Liver (tissue), 8 donors: ENCODE measurements at regions not wholly inside any gene's neighbourhood (a gene's known extent, or its start where the extent isn't known, plus 50 kb on each side); places are given as distances from the start of the nearest gene placed in this dataset.

Source experiments
- DNase-seq: peaks from one replicate; pipeline ENCODE4 v3.0.0-alpha.2; 2017; ENCODE audit warnings: low spot score
- H3K27ac ChIP-seq, 2 donors: one replicate each; pipeline ENCODE4 v1.7.0; 2013; ENCODE audit warnings: inconsistent platforms in 2 of 2, low read length in 2 of 2, control low read depth in 1 of 2, low read depth in 1 of 2, mild to moderate bottlenecking in 1 of 2
- H3K27me3 ChIP-seq, 4 donors: one replicate each; pipeline versions ENCODE4 v1.6.1 to v1.7.0; 2013; ENCODE audit warnings: low read length in 3 of 4, inconsistent platforms in 1 of 4, mild to moderate bottlenecking in 1 of 4, moderate library complexity in 1 of 4; ENCODE audit not compliant: control insufficient read depth in 4 of 4, insufficient read depth in 4 of 4
- H3K36me3 ChIP-seq, 4 donors: one replicate each; pipeline versions ENCODE4 v1.6.1 to v1.7.0; 2013; ENCODE audit warnings: low read length in 3 of 4, mild to moderate bottlenecking in 3 of 4, low read depth in 1 of 4, moderate library complexity in 1 of 4; ENCODE audit not compliant: control insufficient read depth in 4 of 4, insufficient read depth in 3 of 4
- H3K4me1 ChIP-seq, 4 donors: one replicate each; pipeline versions ENCODE4 v1.6.1 to v1.7.0; 2013; ENCODE audit warnings: low read length in 3 of 4, mild to moderate bottlenecking in 3 of 4, moderate library complexity in 1 of 4; ENCODE audit not compliant: control insufficient read depth in 4 of 4, insufficient read depth in 4 of 4
- H3K4me3 ChIP-seq, 3 donors: one replicate each; pipeline versions ENCODE4 v1.6.1 to v1.7.0; 2013; ENCODE audit warnings: low read length in 3 of 3, control low read depth in 1 of 3, low read depth in 1 of 3, mild to moderate bottlenecking in 1 of 3
- H3K9ac ChIP-seq, 2 donors: one replicate each; pipeline ENCODE4 v1.7.0; 2013; ENCODE audit warnings: low read length in 2 of 2, mild to moderate bottlenecking in 2 of 2, moderate library complexity in 2 of 2, control low read depth in 1 of 2, low read depth in 1 of 2
- H3K9me3 ChIP-seq, 4 donors: one replicate each; pipeline versions ENCODE4 v1.6.1 to v1.7.0; 2013; ENCODE audit warnings: low read length in 3 of 4; ENCODE audit not compliant: control insufficient read depth in 4 of 4
- FOXA1 ChIP-seq: IDR thresholded peaks from 2 replicates; pipeline ENCODE4 v1.6.1; 2016; ENCODE audit warnings: antibody characterized with exemption
- FOXA2 ChIP-seq: IDR thresholded peaks from 2 replicates; pipeline ENCODE4 v1.6.1; 2016; ENCODE audit warnings: antibody characterized with exemption
- GABPA ChIP-seq, 2 donors: IDR thresholded peaks in 1 of 2; conservative IDR thresholded peaks in 1 of 2; 2 replicates each; pipeline ENCODE4 v1.6.1; 2016; ENCODE audit warnings: antibody characterized with exemption in 2 of 2, mild to moderate bottlenecking in 1 of 2, moderate library complexity in 1 of 2
- HNF4A ChIP-seq, 2 donors: conservative IDR thresholded peaks; 2 replicates each; pipeline ENCODE4 v1.6.1; 2016; ENCODE audit warnings: antibody characterized with exemption in 2 of 2, mild to moderate bottlenecking in 2 of 2
- HNF4G ChIP-seq: IDR thresholded peaks from 2 replicates; pipeline ENCODE4 v1.6.1; 2016; ENCODE audit warnings: antibody characterized with exemption
- JUND ChIP-seq, 2 donors: IDR thresholded peaks; 2 replicates each; pipeline ENCODE4 v1.6.1; 2016; ENCODE audit warnings: antibody characterized with exemption in 2 of 2
- NR2F2 ChIP-seq: IDR thresholded peaks from 2 replicates; pipeline ENCODE4 v1.6.1; 2016; ENCODE audit warnings: antibody characterized with exemption
- RAD21 ChIP-seq, 2 donors: IDR thresholded peaks; 2 replicates each; pipeline ENCODE4 v1.6.1; 2016; ENCODE audit warnings: antibody characterized with exemption in 2 of 2, mild to moderate bottlenecking in 2 of 2
- RXRA ChIP-seq, 2 donors: IDR thresholded peaks; 2 replicates each; pipeline ENCODE4 v1.6.1; 2017 to 2018; ENCODE audit warnings: antibody characterized with exemption in 2 of 2, mild to moderate bottlenecking in 1 of 2
- TAF1 ChIP-seq: conservative IDR thresholded peaks from 2 replicates; pipeline ENCODE4 v1.6.1; 2016; ENCODE audit warnings: antibody characterized with exemption, mild to moderate bottlenecking
- YY1 ChIP-seq: IDR thresholded peaks from 2 replicates; pipeline ENCODE4 v1.6.1; 2016; ENCODE audit warnings: antibody characterized with exemption, mild to moderate bottlenecking
- WGBS: extraction: QIAGEN DNeasy Blood & Tissue Kit; methylation state at CpG from one replicate; pipeline ENCODE4 v1.1.7; 2013; 5-methylcytosine and 5-hydroxymethylcytosine counted together
- TF ChIP-seq, protein P1 (sequence below): IDR thresholded peaks from 2 replicates; pipeline ENCODE4 v1.6.1; 2016; ENCODE audit warnings: antibody characterized with exemption
- TF ChIP-seq, protein P2 (sequence below): IDR thresholded peaks from 2 replicates; pipeline ENCODE4 v1.6.1; 2016; ENCODE audit warnings: antibody characterized with exemption, mild to moderate bottlenecking
- TF ChIP-seq, protein P3 (sequence below): IDR thresholded peaks from 2 replicates; pipeline ENCODE4 v1.6.1; 2016; ENCODE audit warnings: antibody characterized with exemption
- TF ChIP-seq, protein P4 (sequence below): fragments of 150-350 bp; IDR thresholded peaks from 2 replicates; pipeline ENCODE4 v1.5.1; 2017; ENCODE audit warnings: improper control_type of control experiment, low read depth, low read length; ENCODE audit not compliant: missing input control
- TF ChIP-seq, protein P5 (sequence below): IDR thresholded peaks from 2 replicates; pipeline ENCODE4 v1.6.1; 2016; ENCODE audit warnings: antibody characterized with exemption
- donor health status: healthy.
- donor health status: healthy.
- donor health status: healthy.
- donor health status: healthy.
- donor health status: healthy.

DNA sequence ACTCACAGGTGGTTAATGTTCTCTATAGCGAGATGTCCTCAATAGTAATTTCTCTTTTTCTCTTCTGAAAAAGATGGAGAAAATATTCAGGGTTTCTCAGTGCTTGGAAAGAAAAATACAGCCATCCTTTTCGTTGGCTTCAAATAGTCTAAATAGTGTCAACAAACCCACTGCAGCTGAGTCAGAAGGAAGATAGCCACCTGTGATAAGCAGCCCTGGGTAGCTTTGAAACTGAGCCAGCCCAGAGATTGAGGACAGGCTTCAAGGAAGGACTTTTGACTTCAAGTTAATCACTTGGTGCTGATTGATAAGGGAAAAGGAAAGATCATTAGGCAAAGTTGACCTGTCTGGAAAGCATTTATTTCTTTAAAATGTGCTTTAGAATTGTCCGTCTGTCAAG lies 78.7 kb upstream of the TYRP1 start:
- WGBS = 63% methylated on average over 3 of the region's 3 CpGs

DNA sequence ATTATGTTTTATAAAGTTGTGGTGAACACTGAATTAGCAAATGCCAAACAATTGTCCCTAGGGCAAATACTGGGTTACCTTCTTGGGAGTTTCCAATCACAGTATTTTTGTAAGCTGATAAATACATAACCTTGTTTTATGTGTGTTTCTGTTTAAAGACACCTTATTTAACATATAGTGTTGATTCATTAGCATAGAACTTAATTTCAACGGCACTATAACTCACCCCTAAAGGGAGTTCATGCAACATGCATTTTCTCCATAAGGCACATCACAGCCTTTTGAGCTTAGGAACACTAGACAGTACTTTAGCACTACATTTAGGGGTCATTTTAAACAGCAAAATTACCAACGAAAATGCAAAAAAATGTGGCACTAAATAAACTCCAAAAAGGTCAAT lies 74.2 kb upstream of the TYRP1 start:
- TF ChIP-seq FOXA2 (no peak), YY1 (no peak), JUND (IDR thresholded peaks at IDR 0.05) (no peak), FOXA1 (no peak), RAD21 (IDR thresholded peaks at IDR 0.05) (no peak), HNF4G (no peak), NR2F2 (no peak), HNF4A (conservative IDR thresholded peaks at IDR 0.05) (no peak), GABPA (IDR thresholded peaks at IDR 0.05 in 1 of 2, conservative IDR thresholded peaks at IDR 0.05 in 1 of 2) (no peak), TAF1 (no peak), RXRA (IDR thresholded peaks at IDR 0.05) (no peak)
- TF ChIP-seq, protein P1, sequence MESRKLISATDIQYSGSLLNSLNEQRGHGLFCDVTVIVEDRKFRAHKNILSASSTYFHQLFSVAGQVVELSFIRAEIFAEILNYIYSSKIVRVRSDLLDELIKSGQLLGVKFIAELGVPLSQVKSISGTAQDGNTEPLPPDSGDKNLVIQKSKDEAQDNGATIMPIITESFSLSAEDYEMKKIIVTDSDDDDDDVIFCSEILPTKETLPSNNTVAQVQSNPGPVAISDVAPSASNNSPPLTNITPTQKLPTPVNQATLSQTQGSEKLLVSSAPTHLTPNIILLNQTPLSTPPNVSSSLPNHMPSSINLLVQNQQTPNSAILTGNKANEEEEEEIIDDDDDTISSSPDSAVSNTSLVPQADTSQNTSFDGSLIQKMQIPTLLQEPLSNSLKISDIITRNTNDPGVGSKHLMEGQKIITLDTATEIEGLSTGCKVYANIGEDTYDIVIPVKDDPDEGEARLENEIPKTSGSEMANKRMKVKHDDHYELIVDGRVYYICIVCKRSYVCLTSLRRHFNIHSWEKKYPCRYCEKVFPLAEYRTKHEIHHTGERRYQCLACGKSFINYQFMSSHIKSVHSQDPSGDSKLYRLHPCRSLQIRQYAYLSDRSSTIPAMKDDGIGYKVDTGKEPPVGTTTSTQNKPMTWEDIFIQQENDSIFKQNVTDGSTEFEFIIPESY = no peak
- TF ChIP-seq, protein P2, sequence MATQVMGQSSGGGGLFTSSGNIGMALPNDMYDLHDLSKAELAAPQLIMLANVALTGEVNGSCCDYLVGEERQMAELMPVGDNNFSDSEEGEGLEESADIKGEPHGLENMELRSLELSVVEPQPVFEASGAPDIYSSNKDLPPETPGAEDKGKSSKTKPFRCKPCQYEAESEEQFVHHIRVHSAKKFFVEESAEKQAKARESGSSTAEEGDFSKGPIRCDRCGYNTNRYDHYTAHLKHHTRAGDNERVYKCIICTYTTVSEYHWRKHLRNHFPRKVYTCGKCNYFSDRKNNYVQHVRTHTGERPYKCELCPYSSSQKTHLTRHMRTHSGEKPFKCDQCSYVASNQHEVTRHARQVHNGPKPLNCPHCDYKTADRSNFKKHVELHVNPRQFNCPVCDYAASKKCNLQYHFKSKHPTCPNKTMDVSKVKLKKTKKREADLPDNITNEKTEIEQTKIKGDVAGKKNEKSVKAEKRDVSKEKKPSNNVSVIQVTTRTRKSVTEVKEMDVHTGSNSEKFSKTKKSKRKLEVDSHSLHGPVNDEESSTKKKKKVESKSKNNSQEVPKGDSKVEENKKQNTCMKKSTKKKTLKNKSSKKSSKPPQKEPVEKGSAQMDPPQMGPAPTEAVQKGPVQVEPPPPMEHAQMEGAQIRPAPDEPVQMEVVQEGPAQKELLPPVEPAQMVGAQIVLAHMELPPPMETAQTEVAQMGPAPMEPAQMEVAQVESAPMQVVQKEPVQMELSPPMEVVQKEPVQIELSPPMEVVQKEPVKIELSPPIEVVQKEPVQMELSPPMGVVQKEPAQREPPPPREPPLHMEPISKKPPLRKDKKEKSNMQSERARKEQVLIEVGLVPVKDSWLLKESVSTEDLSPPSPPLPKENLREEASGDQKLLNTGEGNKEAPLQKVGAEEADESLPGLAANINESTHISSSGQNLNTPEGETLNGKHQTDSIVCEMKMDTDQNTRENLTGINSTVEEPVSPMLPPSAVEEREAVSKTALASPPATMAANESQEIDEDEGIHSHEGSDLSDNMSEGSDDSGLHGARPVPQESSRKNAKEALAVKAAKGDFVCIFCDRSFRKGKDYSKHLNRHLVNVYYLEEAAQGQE = no peak
- TF ChIP-seq, protein P3, sequence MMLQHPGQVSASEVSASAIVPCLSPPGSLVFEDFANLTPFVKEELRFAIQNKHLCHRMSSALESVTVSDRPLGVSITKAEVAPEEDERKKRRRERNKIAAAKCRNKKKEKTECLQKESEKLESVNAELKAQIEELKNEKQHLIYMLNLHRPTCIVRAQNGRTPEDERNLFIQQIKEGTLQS = no peak
- TF ChIP-seq, protein P4, sequence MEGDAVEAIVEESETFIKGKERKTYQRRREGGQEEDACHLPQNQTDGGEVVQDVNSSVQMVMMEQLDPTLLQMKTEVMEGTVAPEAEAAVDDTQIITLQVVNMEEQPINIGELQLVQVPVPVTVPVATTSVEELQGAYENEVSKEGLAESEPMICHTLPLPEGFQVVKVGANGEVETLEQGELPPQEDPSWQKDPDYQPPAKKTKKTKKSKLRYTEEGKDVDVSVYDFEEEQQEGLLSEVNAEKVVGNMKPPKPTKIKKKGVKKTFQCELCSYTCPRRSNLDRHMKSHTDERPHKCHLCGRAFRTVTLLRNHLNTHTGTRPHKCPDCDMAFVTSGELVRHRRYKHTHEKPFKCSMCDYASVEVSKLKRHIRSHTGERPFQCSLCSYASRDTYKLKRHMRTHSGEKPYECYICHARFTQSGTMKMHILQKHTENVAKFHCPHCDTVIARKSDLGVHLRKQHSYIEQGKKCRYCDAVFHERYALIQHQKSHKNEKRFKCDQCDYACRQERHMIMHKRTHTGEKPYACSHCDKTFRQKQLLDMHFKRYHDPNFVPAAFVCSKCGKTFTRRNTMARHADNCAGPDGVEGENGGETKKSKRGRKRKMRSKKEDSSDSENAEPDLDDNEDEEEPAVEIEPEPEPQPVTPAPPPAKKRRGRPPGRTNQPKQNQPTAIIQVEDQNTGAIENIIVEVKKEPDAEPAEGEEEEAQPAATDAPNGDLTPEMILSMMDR = no peak
- TF ChIP-seq, protein P5, sequence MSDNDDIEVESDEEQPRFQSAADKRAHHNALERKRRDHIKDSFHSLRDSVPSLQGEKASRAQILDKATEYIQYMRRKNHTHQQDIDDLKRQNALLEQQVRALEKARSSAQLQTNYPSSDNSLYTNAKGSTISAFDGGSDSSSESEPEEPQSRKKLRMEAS = no peak
- H3K4me1 ChIP-seq = no peaks in the 10 kb centered on the region
- no peak overlapping the region for H3K9ac ChIP-seq
- no peaks in the 10 kb centered on the region for H3K36me3 ChIP-seq
- WGBS = 38% methylated on average over 2 of the region's 2 CpGs
- no peaks in the 10 kb centered on the region for H3K27me3 ChIP-seq
- no peak overlapping the region for H3K4me3 ChIP-seq
- no peak for DNase-seq
- no peaks in the 10 kb centered on the region for H3K9me3 ChIP-seq
- H3K27ac ChIP-seq = no peak overlapping the region

More for the DNA sequence above, 78.7 kb upstream of the TYRP1 start:
- no peaks in the 10 kb centered on the region for H3K36me3 ChIP-seq
- DNase-seq = no peak
- TF ChIP-seq NR2F2 (no peak), HNF4A (conservative IDR thresholded peaks at IDR 0.05) (no peak), RXRA (IDR thresholded peaks at IDR 0.05) (no peak), RAD21 (IDR thresholded peaks at IDR 0.05) (no peak), FOXA2 (no peak), FOXA1 (no peak)
- TF ChIP-seq, protein P3 = no peak
- H3K4me3 ChIP-seq = no peak overlapping the region
- no peaks in the 10 kb centered on the region for H3K4me1 ChIP-seq
- no peaks in the 10 kb centered on the region for H3K9me3 ChIP-seq
- H3K27me3 ChIP-seq = no peaks in the 10 kb centered on the region
- H3K27ac ChIP-seq = no peak overlapping the region
- no peak overlapping the region for H3K9ac ChIP-seq
